K562 (cell line): ENCODE measurements at regions not wholly inside any gene's neighbourhood (a gene's known extent, or its start where the extent isn't known, plus 50 kb on each side); places are given as distances from the start of the nearest gene placed in this dataset.

Experiments
- CEBPG ChIP-seq, 3 experiments: fragments of 200-800 bp in 1 of 3; sonication (Bioruptor generic) in 1 of 3; sonication (generic) in 1 of 3; formaldehyde crosslinking in 1 of 3; IDR thresholded peaks in 2 of 3; conservative IDR thresholded peaks in 1 of 3; 2 replicates each; pipeline versions ENCODE4 v1.6.1 to v1.8.0; 2016 to 2022; ENCODE audit warnings: missing compliant biosample characterization in 2 of 3, missing genetic modification characterization in 2 of 3, mild to moderate bottlenecking in 1 of 3, missing genetic modification reagents in 1 of 3
- DDX20 ChIP-seq: fragments of 450-650 bp; IDR thresholded peaks from 2 replicates; pipeline ENCODE4 v1.6.1; 2016; ENCODE audit warnings: missing genetic modification characterization, low read depth, mild to moderate bottlenecking, missing compliant biosample characterization, moderate library complexity
- GTF2F1 ChIP-seq: IDR thresholded peaks from 2 replicates; pipeline ENCODE4 v1.6.1; 2011; ENCODE audit warnings: low read depth, low read length, improper control_type of control experiment
- HMGN3 ChIP-seq: IDR thresholded peaks from 2 replicates; pipeline ENCODE4 v1.6.1; 2011; ENCODE audit warnings: borderline replicate concordance, low read depth, mild to moderate bottlenecking, mixed read lengths, low read length; ENCODE audit not compliant: insufficient read length; ENCODE audit errors: extremely low read depth
- LARP7 ChIP-seq: fragments of 450-650 bp; IDR thresholded peaks from 2 replicates; pipeline ENCODE4 v1.6.1; 2016
- MAFK ChIP-seq: IDR thresholded peaks from 2 replicates; pipeline ENCODE4 v1.6.1; 2011; ENCODE audit warnings: low read length, improper control_type of control experiment
- MTA1 ChIP-seq: fragments of 450-650 bp; IDR thresholded peaks from 2 replicates; pipeline ENCODE4 v1.6.1; 2017; ENCODE audit warnings: borderline replicate concordance
- NELFE ChIP-seq: IDR thresholded peaks from 2 replicates; pipeline ENCODE4 v1.6.1; 2011; ENCODE audit warnings: mild to moderate bottlenecking; ENCODE audit not compliant: insufficient read depth, insufficient read length
- NFE2 ChIP-seq: IDR thresholded peaks from 2 replicates; pipeline ENCODE4 v1.6.1; 2014; ENCODE audit warnings: antibody characterized with exemption, low read depth
- PCBP2 ChIP-seq: fragments of 200-400 bp; formaldehyde crosslinking; IDR thresholded peaks from 2 replicates; pipeline ENCODE4 v1.6.1; 2018; ENCODE audit warnings: low read length, low read depth, mild to moderate bottlenecking, moderate library complexity; ENCODE audit not compliant: poor library complexity, severe bottlenecking
- POLR2A ChIP-seq: fragments of 450-650 bp; conservative IDR thresholded peaks from 2 replicates; pipeline ENCODE4 v1.6.1; 2016
- RBFOX2 ChIP-seq: fragments of 200-400 bp; formaldehyde crosslinking; IDR thresholded peaks from 2 replicates; pipeline ENCODE4 v1.6.1; 2017; ENCODE audit warnings: low read depth, mild to moderate bottlenecking, low read length, moderate library complexity
- RCOR1 ChIP-seq, 2 experiments: IDR thresholded peaks; 2 replicates each; pipeline ENCODE4 v1.6.1; 2012; ENCODE audit warnings: low read depth in 2 of 2, low read length in 2 of 2, borderline replicate concordance in 1 of 2, improper control_type of control experiment in 1 of 2
- SAP30 ChIP-seq: fragments of 200-600 bp; sonication (generic); IDR thresholded peaks from 2 replicates; pipeline ENCODE4 v1.6.1; 2012; ENCODE audit warnings: borderline replicate concordance, low read depth, mild to moderate bottlenecking, moderate library complexity, low read length, control low read depth, inconsistent platforms; ENCODE audit not compliant: insufficient read depth, poor library complexity, severe bottlenecking
- SP2 ChIP-seq: IDR thresholded peaks from 2 replicates; pipeline ENCODE4 v1.6.1; 2011; ENCODE audit warnings: mild to moderate bottlenecking, low read depth, low read length, moderate library complexity; ENCODE audit not compliant: poor library complexity, severe bottlenecking; ENCODE audit errors: extremely low read depth
- SRF ChIP-seq, 2 experiments: fragments of 250-450, 450-650 bp in 1 of 2; sonication (Bioruptor Pico) in 1 of 2; sonication (generic) in 1 of 2; formaldehyde crosslinking; IDR thresholded peaks; 2 replicates each; pipeline versions ENCODE4 v1.5.0 to v1.5.1; 2020 to 2022; ENCODE audit warnings: mild to moderate bottlenecking in 1 of 2, missing genetic modification reagents in 1 of 2
- U2AF1 ChIP-seq: fragments of 200-400 bp; formaldehyde crosslinking; optimal IDR thresholded peaks from 2 replicates; pipeline ENCODE3; 2017; ENCODE audit warnings: mild to moderate bottlenecking, low read depth, low read length, moderate library complexity
- ZC3H11A ChIP-seq: IDR thresholded peaks from 2 replicates; pipeline ENCODE4 v1.6.1; 2012; ENCODE audit warnings: low read depth, low read length, improper control_type of control experiment
- ZFP30 ChIP-seq: fragments of 250-450 bp; sonication (Bioruptor Pico); IDR thresholded peaks from 2 replicates; pipeline ENCODE4 v1.8.0; 2022; ENCODE audit warnings: moderate library complexity, mild to moderate bottlenecking, inconsistent platforms, borderline replicate concordance
- ZFP91 ChIP-seq: sonication (generic); formaldehyde crosslinking; IDR thresholded peaks from 2 replicates; pipeline ENCODE4 v1.8.0; 2022; ENCODE audit warnings: mild to moderate bottlenecking, missing genetic modification reagents
- ZNF134 ChIP-seq: fragments of 250-450 bp; sonication (Bioruptor Pico); conservative IDR thresholded peaks from 2 replicates; pipeline ENCODE4 v1.4.0; 2020
- ZNF197 ChIP-seq: fragments of 200-800 bp; sonication (Bioruptor generic); IDR thresholded peaks from 2 replicates; pipeline ENCODE4 v1.6.1; 2016; ENCODE audit warnings: low read depth, missing genetic modification characterization, missing compliant biosample characterization
- ZNF23 ChIP-seq: fragments of 250-450 bp; sonication (Bioruptor Pico); IDR thresholded peaks from 2 replicates; pipeline ENCODE4 v1.4.0; 2020; ENCODE audit warnings: mild to moderate bottlenecking
- ZNF518B ChIP-seq: fragments of 250-450 bp; sonication (Bioruptor Pico); IDR thresholded peaks from 2 replicates; pipeline ENCODE4 v1.5.0; 2021; ENCODE audit warnings: mild to moderate bottlenecking, moderate library complexity
- ZNF717 ChIP-seq: fragments of 250-450 bp; sonication (Bioruptor Pico); IDR thresholded peaks from 2 replicates; pipeline ENCODE4 v1.5.0; 2021

GRCh38 chr2:195486987-195487644 is 169.9 kb upstream of the SLC39A10 start (continued):
- TF ChIP-seq ZNF23 (CRISPR knock-in tag) = no peak
- peak; percentile 22 to 92; a peak in 3 of 4 replicates for TF ChIP-seq RCOR1 (IDR thresholded peaks at IDR 0.05; ENCODE audit: borderline replicate concordance in 1 of 2, low read depth in 2 of 2, low read length in 2 of 2)
- TF ChIP-seq CEBPG (CRISPR knock-in tag; IDR thresholded peaks at IDR 0.05) = peak; percentile 60; the same call in 1 of the 2 replicates
- TF ChIP-seq CEBPG (tag; conservative IDR thresholded peaks at IDR 0.05 in 1 of 2, IDR thresholded peaks at IDR 0.05 in 1 of 2) = peak; percentile 56 to 76
- TF ChIP-seq ZFP91 (CRISPR knock-in tag) = no peak
- TF ChIP-seq NELFE = no peak
- no peak for TF ChIP-seq U2AF1
- no peak for TF ChIP-seq RBFOX2
- no peak for TF ChIP-seq ZFP30 (CRISPR knock-in tag)
- no peak for TF ChIP-seq ZNF518B
- peak; percentile 65; the same call in 1 of the 2 replicates for TF ChIP-seq MAFK
- no peak for TF ChIP-seq GTF2F1
- TF ChIP-seq MTA1 = no peak
- no peak for TF ChIP-seq ZNF197 (CRISPR knock-in tag)
- no peak for TF ChIP-seq SRF (CRISPR knock-in tag; IDR thresholded peaks at IDR 0.05)
- TF ChIP-seq ZNF134 (CRISPR knock-in tag) = no peak
- TF ChIP-seq PCBP2 = no peak
- TF ChIP-seq LARP7 = no peak
- TF ChIP-seq SP2 = no peak
- TF ChIP-seq NFE2 = peak; percentile 78
- TF ChIP-seq SAP30 = no peak
- TF ChIP-seq POLR2A = no peak
- TF ChIP-seq HMGN3 = peak; percentile 43
- TF ChIP-seq ZC3H11A = no peak
- no peak for TF ChIP-seq ZNF717
- no peak for TF ChIP-seq DDX20 (tag)
